T-helper 17 cell (primary cell): ENCODE measurements at regions not wholly inside any gene's neighbourhood (a gene's known extent, or its start where the extent isn't known, plus 50 kb on each side); places are given as distances from the start of the nearest gene placed in this dataset.

Experiments
- ATAC-seq: fragments of 150-1000 bp; cut with Tn5 transposase; 2 replicates; pipeline ENCODE4 v1.10.0; 2021; ENCODE audit warnings: mild to moderate bottlenecking, moderate library complexity
- DNase-seq, 3 donors: peaks; one replicate each; pipeline versions ENCODE4 v3.0.0 to v3.0.0-alpha.2; 2020 to 2021
- H3K9me3 ChIP-seq: one replicate; pipeline ENCODE4 v1.7.0; 2013; ENCODE audit warnings: low read length, mild to moderate bottlenecking; ENCODE audit not compliant: control insufficient read depth, poor library complexity, severe bottlenecking
- H3K27ac Mint-ChIP-seq: one replicate; pipeline ENCODE4 v1.8.0; 2022; ENCODE audit warnings: mild to moderate bottlenecking, moderate library complexity, mixed read lengths
- H3K27me3 Mint-ChIP-seq: one replicate; pipeline ENCODE4 v1.8.0; 2022; ENCODE audit warnings: mixed read lengths
- H3K36me3 Mint-ChIP-seq: one replicate; pipeline ENCODE4 v1.8.0; 2022; ENCODE audit warnings: low read depth, mixed read lengths
- H3K4me1 Mint-ChIP-seq: one replicate; pipeline ENCODE4 v1.8.0; 2022; ENCODE audit warnings: mild to moderate bottlenecking, mixed read lengths
- H3K4me3 Mint-ChIP-seq: one replicate; pipeline ENCODE4 v1.8.0; 2022; ENCODE audit warnings: mild to moderate bottlenecking, moderate library complexity, mixed read lengths

DNA sequence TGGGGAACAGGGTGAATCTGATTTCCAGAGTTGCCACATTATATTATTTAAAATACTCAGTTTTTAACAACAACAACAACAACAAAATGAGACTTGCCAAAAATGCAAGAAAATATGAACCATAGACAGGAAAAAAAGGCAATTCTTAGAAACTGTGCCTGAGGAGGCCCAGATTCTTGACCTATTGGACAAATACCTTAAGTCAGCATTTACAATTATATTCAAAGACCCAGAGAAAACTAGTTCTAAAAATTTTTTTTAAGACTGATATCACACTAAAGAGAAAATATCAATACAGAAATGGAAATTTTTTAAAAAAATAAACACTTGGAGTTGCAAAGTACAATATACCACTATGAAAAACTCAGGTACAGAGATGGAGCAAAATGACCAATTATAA is 152.8 kb upstream of the LYPLAL1 start:
- ATAC-seq, result no peak
- no peaks in the 10 kb centered on the region for H3K27me3 Mint-ChIP-seq
- no peaks in the 10 kb centered on the region for H3K4me1 Mint-ChIP-seq
- no peaks in the 10 kb centered on the region for H3K9me3 ChIP-seq
- no peaks in the 10 kb centered on the region for H3K36me3 Mint-ChIP-seq
- H3K4me3 Mint-ChIP-seq, result no peak overlapping the region
- no peak overlapping the region for H3K27ac Mint-ChIP-seq
- no peak for DNase-seq

DNA sequence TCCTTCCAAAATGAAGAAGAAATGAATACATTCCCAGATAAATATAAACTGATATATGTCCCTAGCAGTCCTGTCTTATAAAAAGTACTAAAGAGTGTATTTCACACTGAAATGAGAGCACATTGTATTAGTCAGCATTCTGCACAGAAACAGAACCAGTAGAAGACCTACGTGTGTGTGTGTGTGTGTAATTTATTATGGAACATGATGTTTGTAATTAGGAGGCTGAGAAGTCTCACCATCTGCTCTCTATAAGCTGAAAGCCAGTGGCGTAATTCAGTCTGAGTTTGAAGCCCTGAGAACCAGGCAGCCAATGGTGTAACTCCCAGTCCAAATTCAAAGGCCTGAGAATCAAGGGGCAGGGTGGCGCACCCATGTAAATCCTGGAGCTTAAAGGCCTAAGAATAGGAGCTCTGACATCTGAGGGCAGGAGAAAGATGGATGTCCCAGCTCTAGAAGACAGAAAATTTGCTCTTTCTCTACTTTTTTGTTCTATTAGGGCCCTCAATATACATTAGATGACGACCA is 146.5 kb upstream of the LYPLAL1 start:
- H3K27me3 Mint-ChIP-seq, result no peaks in the 10 kb centered on the region

DNA sequence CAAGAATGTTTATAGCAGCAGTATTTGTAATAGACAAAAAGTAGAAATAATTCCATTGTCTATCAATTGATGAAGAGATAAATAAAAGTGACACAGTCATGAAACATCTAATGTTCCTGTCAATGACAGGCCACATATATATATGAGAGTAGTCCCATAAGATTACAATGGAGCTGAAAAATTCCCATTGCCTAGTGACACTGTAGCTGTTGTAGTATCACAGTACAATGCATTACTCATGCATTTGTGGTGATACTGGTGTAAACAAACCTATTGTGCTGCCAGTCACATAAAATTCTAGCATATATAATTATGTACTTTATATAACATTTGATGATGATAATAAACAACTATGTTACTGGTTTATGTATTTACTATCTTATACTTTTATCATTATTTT is 141.9 kb upstream of the LYPLAL1 start:
- no peak overlapping the region for H3K27ac Mint-ChIP-seq
- no peaks in the 10 kb centered on the region for H3K27me3 Mint-ChIP-seq

More for the DNA sequence above, 146.5 kb upstream of the LYPLAL1 start:
- Mint-ChIP-seq H3K36me3 (no peaks in the 10 kb centered on the region), H3K4me3 (no peak overlapping the region), H3K4me1 (no peaks in the 10 kb centered on the region), H3K27ac (no peak overlapping the region)
- ATAC-seq (no peak), DNase-seq (no peak)
- H3K9me3 ChIP-seq, result no peaks in the 10 kb centered on the region

DNA sequence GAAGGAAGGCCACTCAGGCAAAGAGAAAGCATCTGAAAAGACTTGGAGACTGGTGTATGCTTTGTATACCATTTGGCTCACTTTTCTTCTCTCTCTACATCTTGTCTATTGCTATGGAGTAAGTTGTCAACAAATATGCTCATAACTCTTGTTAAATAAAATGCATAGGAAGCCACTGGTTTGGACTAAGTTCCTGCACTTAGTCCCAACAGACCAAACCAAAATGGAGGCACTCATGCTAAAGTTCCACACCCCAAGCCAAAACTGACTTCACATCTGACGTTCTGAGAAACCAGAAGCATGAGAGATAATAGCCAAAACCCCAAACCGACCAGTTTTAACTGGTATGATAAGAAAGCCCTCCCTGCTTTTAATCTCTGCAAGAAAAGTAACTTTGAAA is 135.3 kb upstream of the LYPLAL1 start:
- no peak overlapping the region for H3K4me3 Mint-ChIP-seq
- no peaks in the 10 kb centered on the region for H3K36me3 Mint-ChIP-seq
- no peaks in the 10 kb centered on the region for H3K27me3 Mint-ChIP-seq
- no peaks in the 10 kb centered on the region for H3K9me3 ChIP-seq
- ATAC-seq (no peak), DNase-seq (no peak)
- H3K4me1 Mint-ChIP-seq, result no peaks in the 10 kb centered on the region
- H3K27ac Mint-ChIP-seq, result no peak overlapping the region

More for the DNA sequence above, 141.9 kb upstream of the LYPLAL1 start:
- no peak for ATAC-seq
- H3K9me3 ChIP-seq, result no peaks in the 10 kb centered on the region
- H3K4me3 Mint-ChIP-seq, result no peak overlapping the region
- no peak for DNase-seq
- H3K36me3 Mint-ChIP-seq, result no peaks in the 10 kb centered on the region
- no peaks in the 10 kb centered on the region for H3K4me1 Mint-ChIP-seq

DNA sequence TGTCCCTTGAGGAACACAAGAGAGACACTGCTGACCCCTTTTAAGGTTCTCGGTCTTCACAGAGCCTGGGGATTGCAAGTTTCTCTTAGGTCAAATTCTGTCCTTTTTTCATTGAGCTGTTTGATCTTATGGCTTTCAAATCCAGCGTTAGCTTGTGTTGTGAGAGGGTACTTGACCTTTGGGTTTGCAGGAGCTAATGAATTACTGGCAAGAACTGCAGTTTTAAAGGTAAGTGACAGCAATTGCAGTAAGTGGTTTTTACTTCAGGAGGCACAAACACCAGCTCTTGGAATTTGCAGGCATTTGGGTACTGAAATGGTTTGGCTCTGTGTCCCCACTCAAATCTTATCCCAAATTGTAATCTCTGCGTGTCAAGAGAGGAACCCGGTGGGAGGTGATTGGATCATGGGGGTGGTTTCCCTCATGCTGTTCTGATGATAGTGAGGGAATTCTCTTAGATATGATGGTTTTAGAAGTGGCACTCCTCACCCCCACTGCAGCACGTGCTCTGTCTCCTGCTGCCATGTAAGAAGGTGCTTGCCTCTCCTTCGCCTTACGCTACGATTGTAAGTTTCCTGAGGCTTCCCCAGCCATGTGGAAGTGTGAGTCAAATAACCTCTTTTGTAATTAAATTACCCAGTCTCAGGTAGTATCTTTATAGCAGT is 134.5 kb upstream of the LYPLAL1 start:
- Mint-ChIP-seq H3K4me1 (no peaks in the 10 kb centered on the region), H3K36me3 (no peaks in the 10 kb centered on the region), H3K27me3 (no peaks in the 10 kb centered on the region), H3K4me3 (no peak overlapping the region), H3K27ac (no peak overlapping the region)
- no peak for DNase-seq
- no peaks in the 10 kb centered on the region for H3K9me3 ChIP-seq
- ATAC-seq, result no peak

DNA sequence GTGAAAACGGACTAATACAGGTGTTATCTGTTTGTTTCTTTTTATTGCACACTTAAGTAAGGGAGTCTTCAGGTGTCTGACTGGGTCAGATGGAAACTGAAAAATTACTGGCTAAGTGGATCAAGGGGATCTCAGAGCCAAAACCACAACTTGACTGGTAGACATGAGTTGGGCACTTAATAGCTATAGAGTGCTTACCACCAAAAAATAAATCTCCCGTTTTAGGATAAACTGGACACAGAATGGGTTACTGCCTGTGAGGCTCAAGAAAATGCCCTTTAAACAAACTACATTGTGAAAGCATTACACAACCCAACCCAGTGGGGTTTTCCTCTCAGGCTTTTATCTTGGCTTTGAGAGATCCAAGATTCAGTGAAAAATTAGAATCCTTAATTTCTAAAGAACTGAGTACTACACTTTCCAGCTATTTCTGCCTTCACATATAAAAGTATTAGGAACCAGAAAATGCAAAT is 134.0 kb upstream of the LYPLAL1 start:
- Mint-ChIP-seq H3K4me3 (no peak overlapping the region), H3K27ac (no peak overlapping the region), H3K4me1 (no peaks in the 10 kb centered on the region), H3K27me3 (no peaks in the 10 kb centered on the region), H3K36me3 (no peaks in the 10 kb centered on the region)
- no peaks in the 10 kb centered on the region for H3K9me3 ChIP-seq
- DNase-seq, result no peak
- no peak for ATAC-seq

DNA sequence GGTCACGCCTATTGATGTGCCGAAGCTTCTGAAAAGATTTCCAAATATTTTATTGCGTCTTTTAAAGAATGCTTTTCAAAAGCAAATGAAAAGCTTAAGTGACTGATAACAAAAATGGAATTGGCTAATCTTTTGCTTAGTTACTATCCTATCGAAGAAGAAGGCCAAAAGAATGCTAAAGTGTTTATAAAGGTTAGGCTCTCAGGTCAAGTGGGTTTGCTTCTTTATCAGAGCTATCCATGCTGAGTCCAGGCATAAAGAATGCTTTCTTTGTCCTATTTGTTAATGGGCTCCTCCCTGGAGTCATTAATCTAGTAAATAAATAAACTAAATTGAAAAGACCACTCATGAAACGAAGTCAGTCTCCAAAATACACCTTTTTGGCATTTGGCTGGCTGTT is 133.4 kb upstream of the LYPLAL1 start:
- Mint-ChIP-seq H3K27ac (no peak overlapping the region), H3K27me3 (no peaks in the 10 kb centered on the region), H3K4me1 (no peaks in the 10 kb centered on the region), H3K4me3 (no peak overlapping the region), H3K36me3 (no peaks in the 10 kb centered on the region)
- DNase-seq (no peak), ATAC-seq (no peak)
- H3K9me3 ChIP-seq, result no peaks in the 10 kb centered on the region

DNA sequence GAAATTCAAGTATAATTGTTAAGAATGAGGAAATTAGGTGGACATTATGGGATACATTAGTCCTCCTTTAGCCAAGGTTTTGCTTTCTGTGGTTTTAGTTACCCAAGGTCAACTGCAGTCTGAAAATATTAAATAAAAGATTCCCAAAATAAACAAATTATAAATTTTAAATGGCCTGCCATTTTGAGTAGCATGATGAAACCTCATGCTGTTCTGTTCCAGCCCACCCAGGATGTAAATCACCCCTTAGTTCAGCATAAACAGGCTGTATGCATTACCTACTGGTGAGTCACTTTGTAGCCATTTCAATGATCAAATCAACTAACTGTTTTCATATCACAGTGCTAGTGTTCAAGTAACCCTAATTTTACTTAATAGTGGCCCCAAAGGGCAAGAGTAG is 132.5 kb upstream of the LYPLAL1 start:
- H3K9me3 ChIP-seq, result no peaks in the 10 kb centered on the region
- Mint-ChIP-seq H3K36me3 (no peaks in the 10 kb centered on the region), H3K4me1 (no peaks in the 10 kb centered on the region), H3K4me3 (no peak overlapping the region), H3K27ac (no peak overlapping the region), H3K27me3 (no peaks in the 10 kb centered on the region)
- ATAC-seq, result no peak
- DNase-seq, result no peak

DNA sequence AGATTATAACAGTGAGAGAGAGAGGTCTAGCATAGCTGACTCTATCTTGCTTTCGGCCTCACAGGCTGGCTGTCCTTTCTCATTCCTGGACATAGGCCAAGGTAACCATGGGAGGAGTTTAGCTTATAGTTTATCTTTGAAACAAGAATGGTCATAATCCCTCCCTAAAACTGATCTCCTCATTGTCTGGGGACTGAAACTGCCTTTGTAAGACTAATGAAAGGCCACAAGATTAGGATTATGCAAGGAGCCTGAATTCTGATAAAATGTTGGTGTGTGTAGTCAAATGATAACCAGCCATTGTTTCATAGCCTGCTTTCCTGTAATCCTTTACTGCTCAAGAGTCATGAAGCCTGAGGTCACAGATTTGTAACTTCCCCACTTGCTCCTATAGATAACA is 131.9 kb upstream of the LYPLAL1 start:
- Mint-ChIP-seq H3K36me3 (no peaks in the 10 kb centered on the region), H3K4me1 (no peaks in the 10 kb centered on the region), H3K27ac (no peak overlapping the region), H3K4me3 (no peak overlapping the region), H3K27me3 (no peaks in the 10 kb centered on the region)
- DNase-seq, result no peak
- no peaks in the 10 kb centered on the region for H3K9me3 ChIP-seq
- ATAC-seq, result no peak

DNA sequence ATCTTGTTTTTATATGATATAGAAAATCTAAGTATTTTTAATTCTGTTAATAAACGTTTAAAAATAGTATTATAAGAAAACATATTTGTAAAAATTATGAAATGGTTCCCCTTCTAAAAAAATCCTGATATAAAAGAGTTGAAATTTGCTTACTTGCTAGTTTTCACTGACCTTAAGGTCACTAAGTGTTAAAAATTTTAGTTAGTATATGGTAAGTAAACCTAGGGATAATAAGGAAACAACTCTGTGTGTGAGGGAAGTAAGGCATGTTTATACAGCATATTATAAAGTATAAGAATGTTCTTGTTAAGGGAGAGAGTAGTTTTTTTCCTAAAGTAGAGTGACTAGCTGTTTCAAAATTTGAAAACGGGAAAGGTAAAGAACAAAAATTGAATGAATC is 130.9 kb upstream of the LYPLAL1 start:
- no peak overlapping the region for H3K4me3 Mint-ChIP-seq
- H3K9me3 ChIP-seq, result no peaks in the 10 kb centered on the region
- DNase-seq (no peak), ATAC-seq (no peak)
- H3K36me3 Mint-ChIP-seq, result no peaks in the 10 kb centered on the region
- no peak overlapping the region for H3K27ac Mint-ChIP-seq
- H3K4me1 Mint-ChIP-seq, result no peaks in the 10 kb centered on the region
- H3K27me3 Mint-ChIP-seq, result no peaks in the 10 kb centered on the region

DNA sequence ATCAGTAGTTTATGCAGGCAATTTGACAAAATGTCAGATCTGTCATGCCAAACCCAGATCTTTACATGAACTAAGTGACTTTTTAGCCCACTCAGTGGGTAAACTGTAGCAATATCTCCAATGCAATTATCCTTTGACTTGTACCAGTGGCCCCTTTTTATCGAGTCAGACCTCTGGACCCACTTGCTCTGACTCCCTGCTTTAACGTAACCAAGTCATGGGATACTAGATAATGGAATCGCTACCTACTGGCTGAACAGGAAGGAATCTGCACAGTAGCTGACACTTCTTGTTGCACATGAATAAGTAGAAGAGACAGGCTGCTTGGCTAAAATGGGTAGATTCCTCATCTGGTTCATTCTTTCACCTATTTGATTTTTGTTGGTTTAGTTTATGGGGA is 128.4 kb upstream of the LYPLAL1 start:
- no peaks in the 10 kb centered on the region for H3K9me3 ChIP-seq
- ATAC-seq (no peak), DNase-seq (no peak)
- no peak overlapping the region for H3K4me3 Mint-ChIP-seq
- H3K27me3 Mint-ChIP-seq, result no peaks in the 10 kb centered on the region
- no peaks in the 10 kb centered on the region for H3K36me3 Mint-ChIP-seq
- H3K27ac Mint-ChIP-seq, result no peak overlapping the region
- H3K4me1 Mint-ChIP-seq, result no peaks in the 10 kb centered on the region

DNA sequence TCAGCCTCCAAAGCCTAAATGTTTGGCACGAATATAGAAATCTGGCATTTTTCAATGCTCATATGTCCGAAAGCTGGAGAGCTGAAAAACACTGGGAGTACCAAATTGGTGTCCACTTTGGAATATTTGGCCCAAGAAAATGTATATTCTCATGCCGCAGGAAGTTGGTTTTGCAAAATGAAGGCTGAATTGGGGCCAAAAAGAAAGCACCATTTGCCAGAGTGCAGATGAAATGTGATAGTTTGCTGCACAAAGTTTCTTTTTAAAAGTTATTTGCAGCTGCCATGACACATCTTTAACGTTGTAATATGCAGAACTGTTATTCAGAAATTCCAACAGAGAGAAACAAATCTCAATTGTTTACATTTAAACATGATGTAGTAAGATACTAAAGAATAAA is 124.2 kb upstream of the LYPLAL1 start:
- DNase-seq, result no peak
- Mint-ChIP-seq H3K27ac (no peak overlapping the region), H3K27me3 (no peaks in the 10 kb centered on the region), H3K4me3 (no peak overlapping the region), H3K4me1 (no peaks in the 10 kb centered on the region), H3K36me3 (no peaks in the 10 kb centered on the region)
- no peak for ATAC-seq
- H3K9me3 ChIP-seq, result no peaks in the 10 kb centered on the region

DNA sequence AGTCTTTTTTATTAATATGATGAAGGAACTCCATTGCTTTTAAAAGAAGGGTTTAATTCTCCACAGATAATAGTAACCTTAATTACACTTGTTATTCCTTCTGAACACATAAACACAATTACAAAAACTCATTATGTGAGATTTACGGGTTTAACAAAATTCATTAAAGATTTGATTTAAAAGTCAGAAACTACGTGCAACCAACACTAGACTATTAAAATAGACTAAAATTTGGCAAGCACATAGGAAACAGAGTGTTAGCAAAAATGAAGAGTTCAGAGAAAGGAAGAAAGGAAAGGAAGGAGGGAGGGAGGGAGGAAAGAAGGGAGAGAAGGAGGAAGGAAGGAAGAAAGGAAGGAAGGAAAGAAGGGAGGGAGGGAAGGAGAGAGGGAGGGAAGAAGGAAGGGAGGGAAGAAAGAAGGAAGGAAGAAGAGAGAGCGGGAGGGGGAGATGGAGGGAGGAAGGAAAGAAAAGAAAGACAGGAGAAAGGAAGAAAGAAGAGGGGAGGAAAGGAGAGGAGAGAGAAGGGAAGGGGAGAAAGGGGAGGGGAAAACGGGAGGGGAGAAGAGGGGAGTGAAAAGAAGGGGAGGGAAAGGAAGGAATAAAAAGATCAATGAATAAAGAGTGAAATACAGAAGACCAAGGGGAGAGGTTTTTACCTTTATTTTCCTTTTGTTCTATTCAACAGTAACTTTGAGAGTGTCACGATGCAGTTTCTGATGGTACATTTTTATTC is 123.4 kb upstream of the LYPLAL1 start:
- Mint-ChIP-seq H3K36me3 (no peaks in the 10 kb centered on the region), H3K4me1 (no peaks in the 10 kb centered on the region), H3K4me3 (no peak overlapping the region), H3K27me3 (no peaks in the 10 kb centered on the region), H3K27ac (no peak overlapping the region)
- H3K9me3 ChIP-seq, result no peaks in the 10 kb centered on the region
- no peak for ATAC-seq
- no peak for DNase-seq

DNA sequence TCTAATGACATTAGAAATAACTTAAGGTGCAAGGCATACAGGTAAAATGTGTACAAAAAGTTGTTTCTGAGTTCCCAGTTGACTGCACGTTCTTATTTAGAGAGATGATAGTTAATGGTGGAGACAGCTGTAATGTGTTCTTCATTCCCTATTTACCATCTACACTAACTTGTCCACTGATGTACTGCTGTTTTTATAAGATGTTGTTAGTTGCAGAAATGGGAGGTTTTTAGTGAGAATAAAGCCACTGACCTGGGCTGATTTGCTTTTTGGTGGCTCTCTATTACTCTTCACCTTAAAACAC is 122.9 kb upstream of the LYPLAL1 start:
- Mint-ChIP-seq H3K4me1 (no peaks in the 10 kb centered on the region), H3K27ac (no peak overlapping the region), H3K27me3 (no peaks in the 10 kb centered on the region), H3K36me3 (no peaks in the 10 kb centered on the region), H3K4me3 (no peak overlapping the region)
- DNase-seq (no peak), ATAC-seq (no peak)
- no peaks in the 10 kb centered on the region for H3K9me3 ChIP-seq
